HAP-1 (cell line): ENCODE measurements at regions not wholly inside any gene's neighbourhood (a gene's known extent, or its start where the extent isn't known, plus 50 kb on each side); places are given as distances from the start of the nearest gene placed in this dataset.

Source experiments
- DNase-seq, 2 experiments: peaks; one replicate each; pipeline ENCODE4 v3.0.0-alpha.2; 2016 to 2020; ENCODE audit warnings: low spot score in 2 of 2
- H3K27me3 ChIP-seq: fragments of 250-450 bp; sonication (Bioruptor Pico); 2 replicates; pipeline ENCODE4 v1.5.1; 2020; ENCODE audit warnings: low read depth, mild to moderate bottlenecking, moderate library complexity
- H3K36me3 ChIP-seq: fragments of 250-450 bp; sonication (Bioruptor Pico); replicated peaks from 2 replicates; pipeline ENCODE4 v1.5.1; 2020; ENCODE audit warnings: mild to moderate bottlenecking
- H3K4me1 ChIP-seq: fragments of 250-450 bp; sonication (Bioruptor Pico); 2 replicates; pipeline ENCODE4 v1.5.1; 2020; ENCODE audit warnings: mild to moderate bottlenecking
- H3K4me3 ChIP-seq: fragments of 250-450 bp; sonication (Bioruptor Pico); 2 replicates; pipeline ENCODE4 v1.5.1; 2020; ENCODE audit warnings: mild to moderate bottlenecking, moderate library complexity
- H3K9me3 ChIP-seq: fragments of 250-450 bp; sonication (Bioruptor Pico); 2 replicates; pipeline ENCODE4 v1.5.1; 2020; ENCODE audit warnings: mild to moderate bottlenecking, moderate library complexity
- in situ Hi-C: fragments of 300-500 bp; cut with MboI; formaldehyde crosslinking; loops from 3 replicates; pipeline ENCODE4 v1.14.3; 2020; ENCODE audit warnings: low sequenced_read_pairs, inconsistent platforms, mixed read lengths

DNA sequence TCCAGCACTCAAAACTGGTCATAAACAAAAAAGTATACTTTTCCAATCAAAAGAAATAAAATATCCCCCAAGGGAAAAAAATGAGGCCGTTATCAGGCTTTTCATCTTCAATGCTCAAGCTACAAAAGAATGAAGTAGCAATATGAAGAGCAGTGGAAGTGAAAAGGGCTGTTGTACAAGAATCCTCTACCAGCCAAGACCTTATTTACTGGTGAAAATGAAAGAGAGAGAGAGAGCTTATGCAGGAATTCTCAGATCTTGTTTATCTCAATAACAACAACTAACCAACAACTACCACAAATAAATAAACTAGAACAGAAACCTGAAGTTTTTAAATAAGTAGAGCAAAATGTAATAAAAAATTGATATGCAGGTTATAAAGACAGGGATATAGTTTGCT lies 400.6 kb downstream of the HDGFL1 start:
- Histone ChIP-seq H3K27me3 (no peaks in the 10 kb centered on the region), H3K4me1 (no peaks in the 10 kb centered on the region), H3K9me3 (no peaks in the 10 kb centered on the region), H3K4me3 (no peak overlapping the region), H3K36me3 (no peaks in the 10 kb centered on the region)
- in situ Hi-C loops = no loop called here
- DNase-seq = no peak

DNA sequence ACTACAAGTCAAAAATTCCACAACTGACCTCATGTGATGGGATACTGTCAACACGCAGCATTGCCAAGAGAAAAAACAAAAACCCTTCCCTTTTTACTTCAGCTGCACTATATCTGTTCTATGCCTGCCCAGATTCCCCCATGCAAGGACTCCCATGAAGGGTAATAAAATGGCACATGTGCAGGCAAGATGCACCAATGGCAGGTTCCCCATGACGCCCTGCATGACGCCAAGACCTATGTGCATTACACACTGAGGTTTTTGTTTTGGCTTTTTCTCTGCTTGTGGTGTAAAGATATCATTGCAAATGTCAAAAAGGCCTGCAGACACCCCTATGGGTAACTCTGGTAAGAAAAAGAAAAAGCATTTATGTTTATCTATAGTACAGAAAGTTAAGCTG lies 403.4 kb downstream of the HDGFL1 start:
- H3K9me3 ChIP-seq = no peaks in the 10 kb centered on the region
- no peaks in the 10 kb centered on the region for H3K4me1 ChIP-seq
- no peak for DNase-seq
- in situ Hi-C loops = no loop called here
- H3K4me3 ChIP-seq = no peak overlapping the region
- no peaks in the 10 kb centered on the region for H3K36me3 ChIP-seq
- no peaks in the 10 kb centered on the region for H3K27me3 ChIP-seq

DNA sequence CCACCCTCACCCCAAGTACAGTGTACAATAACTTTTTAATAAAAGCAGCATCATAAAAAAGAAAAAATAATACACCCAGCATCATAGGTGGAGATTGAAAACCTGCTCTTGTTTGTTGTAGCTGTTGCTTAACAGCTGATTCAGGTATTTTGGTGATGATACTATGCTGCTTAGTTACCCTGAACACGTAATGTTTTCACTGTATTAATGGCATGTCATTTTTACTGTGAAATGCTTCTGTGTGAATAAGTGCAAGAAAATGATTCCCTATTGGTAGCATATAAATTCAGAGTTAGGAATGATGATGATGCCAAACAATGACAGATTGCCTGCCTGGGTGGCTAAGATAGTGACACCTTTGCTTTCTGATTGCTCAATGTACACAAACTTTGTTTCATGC lies 405.7 kb downstream of the HDGFL1 start:
- Histone ChIP-seq H3K27me3 (no peaks in the 10 kb centered on the region), H3K4me1 (no peaks in the 10 kb centered on the region), H3K9me3 (no peaks in the 10 kb centered on the region), H3K36me3 (no peaks in the 10 kb centered on the region), H3K4me3 (no peak overlapping the region)
- in situ Hi-C loops = no loop called here
- DNase-seq = no peak

DNA sequence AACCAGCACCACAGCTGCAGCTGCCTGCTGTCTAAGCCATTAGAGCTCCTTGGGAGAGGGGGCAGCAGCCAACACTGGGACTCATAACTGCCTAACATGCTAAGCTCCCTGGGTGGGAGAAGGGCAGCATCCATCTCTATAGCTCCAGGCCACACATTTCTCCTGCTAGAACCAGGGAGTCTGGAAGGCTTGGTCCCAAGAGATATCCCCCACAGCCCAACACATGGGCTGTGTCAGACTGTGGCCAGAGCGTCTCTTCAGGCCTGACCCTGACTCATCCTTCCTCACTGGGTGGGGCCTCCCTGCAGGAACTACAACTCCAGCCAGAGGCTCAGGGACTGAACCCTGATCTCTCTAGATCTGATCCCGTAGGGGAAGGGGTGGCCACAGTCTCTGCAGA lies 411.1 kb downstream of the HDGFL1 start:
- H3K36me3 ChIP-seq = no peaks in the 10 kb centered on the region
- no peaks in the 10 kb centered on the region for H3K9me3 ChIP-seq
- DNase-seq = no peak
- in situ Hi-C loops = no loop called here
- H3K4me1 ChIP-seq = no peaks in the 10 kb centered on the region
- no peaks in the 10 kb centered on the region for H3K27me3 ChIP-seq
- no peak overlapping the region for H3K4me3 ChIP-seq

DNA sequence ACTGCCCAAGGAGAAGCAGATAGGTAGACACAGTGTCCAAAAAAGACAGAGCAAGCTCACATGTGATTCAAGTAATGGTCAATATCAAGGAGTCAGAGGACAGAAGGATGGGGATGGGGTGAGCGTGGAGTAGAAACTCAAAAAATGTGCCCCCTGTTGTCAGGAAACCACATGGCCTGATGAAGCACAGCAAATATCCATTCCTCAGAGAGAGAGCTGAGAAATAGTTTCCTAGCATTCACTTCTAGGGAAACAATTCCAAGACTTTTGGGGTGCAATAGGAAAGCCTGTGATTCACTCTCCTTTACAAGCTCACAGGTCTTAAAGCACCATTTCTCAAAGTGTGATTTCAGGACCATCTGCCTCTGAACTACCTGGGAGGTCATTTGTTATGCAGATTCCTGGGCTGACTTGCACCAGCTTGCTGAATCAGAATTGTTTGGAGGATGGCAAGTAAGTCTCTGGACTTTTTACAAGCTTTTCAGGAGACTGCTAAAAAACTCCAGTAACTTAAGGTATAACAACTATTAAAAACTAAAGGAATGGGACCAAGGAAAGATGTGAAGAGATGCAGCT lies 432.8 kb downstream of the HDGFL1 start:
- Histone ChIP-seq H3K36me3 (no peaks in the 10 kb centered on the region), H3K9me3 (no peaks in the 10 kb centered on the region), H3K27me3 (no peaks in the 10 kb centered on the region), H3K4me3 (no peak overlapping the region), H3K4me1 (no peaks in the 10 kb centered on the region)
- DNase-seq = no peak
- in situ Hi-C loops = no loop called here

DNA sequence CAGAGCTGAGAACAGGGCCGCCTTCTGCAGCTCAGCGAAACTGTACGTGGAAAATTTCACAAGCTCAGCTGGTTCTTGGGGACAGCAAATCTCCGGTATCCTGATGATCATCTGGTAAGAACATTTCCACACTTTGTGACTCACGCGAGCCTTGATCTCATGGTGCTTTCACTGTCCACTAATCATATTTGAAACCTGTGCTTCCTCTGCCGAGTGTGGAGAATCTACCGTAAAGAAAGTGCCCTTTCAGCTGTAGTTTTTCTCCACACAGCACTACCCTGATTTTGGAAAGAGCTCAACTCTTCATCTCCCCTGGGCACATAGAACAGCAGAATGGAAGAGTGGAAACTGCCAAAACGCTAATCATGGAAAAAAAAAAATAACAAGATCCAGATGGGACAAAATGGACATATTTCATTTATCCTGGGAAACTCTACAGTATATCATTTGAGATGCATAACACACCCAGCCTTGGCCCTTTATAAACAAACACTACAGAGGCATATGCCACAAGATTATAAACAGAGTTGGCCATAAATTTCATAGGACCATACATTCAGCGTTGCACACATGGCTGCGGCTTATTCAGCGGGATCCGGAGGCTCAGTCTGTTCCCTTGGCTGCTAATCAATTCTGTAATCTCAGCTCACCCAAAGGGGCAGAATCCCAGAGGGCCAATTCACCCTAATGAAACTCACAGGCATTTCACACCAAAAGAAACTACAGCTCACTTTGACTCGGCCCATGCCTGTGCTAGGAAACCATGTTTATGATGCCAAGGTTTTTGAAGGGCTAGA lies 434.5 kb downstream of the HDGFL1 start:
- Histone ChIP-seq H3K4me3 (no peak overlapping the region), H3K4me1 (no peaks in the 10 kb centered on the region), H3K27me3 (no peaks in the 10 kb centered on the region), H3K36me3 (no peaks in the 10 kb centered on the region), H3K9me3 (no peaks in the 10 kb centered on the region)
- no peak for DNase-seq
- in situ Hi-C loops = no loop called here

DNA sequence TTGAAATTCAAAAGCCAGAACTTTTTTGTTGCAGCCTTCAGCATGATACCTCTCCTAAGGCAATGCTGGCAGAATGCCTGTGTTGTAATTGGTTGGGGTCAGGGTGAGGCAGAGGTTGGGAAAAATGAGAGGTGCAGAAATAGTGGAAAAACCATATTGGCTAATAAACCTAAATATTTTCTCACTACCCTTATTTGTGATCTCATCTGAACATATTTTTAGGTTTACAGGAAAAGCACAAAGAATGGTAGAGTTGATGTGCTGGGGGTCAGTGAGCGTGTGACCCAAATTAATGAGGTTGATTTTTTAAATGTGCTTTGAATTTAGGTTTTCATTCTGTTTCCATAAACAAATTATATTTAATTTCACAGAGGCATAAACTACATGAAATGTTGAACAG lies 437.3 kb downstream of the HDGFL1 start:
- in situ Hi-C loops = no loop called here
- H3K4me3 ChIP-seq = no peak overlapping the region
- H3K4me1 ChIP-seq = no peaks in the 10 kb centered on the region; the same call in 1 of the 2 replicates
- no peaks in the 10 kb centered on the region for H3K9me3 ChIP-seq
- H3K36me3 ChIP-seq = no peaks in the 10 kb centered on the region
- DNase-seq = no peak
- H3K27me3 ChIP-seq = no peaks in the 10 kb centered on the region

DNA sequence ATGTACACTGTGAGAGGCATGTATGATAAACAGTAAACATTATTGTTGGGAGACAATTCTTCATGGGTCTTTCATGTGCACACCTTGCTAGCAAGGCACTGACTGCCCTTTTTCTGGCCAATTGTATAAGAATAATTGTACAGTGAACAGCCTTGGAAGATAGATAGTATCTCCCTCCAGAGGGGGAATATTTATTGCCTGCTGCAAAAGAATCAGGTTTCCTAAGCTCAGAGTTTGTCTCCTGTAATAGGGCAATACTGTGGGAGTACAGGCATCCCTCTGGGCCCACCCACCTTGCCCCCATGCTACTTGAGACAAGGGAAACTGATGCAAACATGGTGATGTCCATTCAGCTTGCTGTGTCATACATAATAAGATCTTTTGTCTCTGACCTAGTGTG lies 442.2 kb downstream of the HDGFL1 start:
- in situ Hi-C loops = no loop called here
- H3K4me1 ChIP-seq = peaks cover 4% of the 10 kb centered on the region; the same call in 1 of the 2 replicates
- H3K36me3 ChIP-seq = no peaks in the 10 kb centered on the region
- no peak for DNase-seq
- H3K9me3 ChIP-seq = no peaks in the 10 kb centered on the region
- no peak overlapping the region for H3K4me3 ChIP-seq
- H3K27me3 ChIP-seq = no peaks in the 10 kb centered on the region

DNA sequence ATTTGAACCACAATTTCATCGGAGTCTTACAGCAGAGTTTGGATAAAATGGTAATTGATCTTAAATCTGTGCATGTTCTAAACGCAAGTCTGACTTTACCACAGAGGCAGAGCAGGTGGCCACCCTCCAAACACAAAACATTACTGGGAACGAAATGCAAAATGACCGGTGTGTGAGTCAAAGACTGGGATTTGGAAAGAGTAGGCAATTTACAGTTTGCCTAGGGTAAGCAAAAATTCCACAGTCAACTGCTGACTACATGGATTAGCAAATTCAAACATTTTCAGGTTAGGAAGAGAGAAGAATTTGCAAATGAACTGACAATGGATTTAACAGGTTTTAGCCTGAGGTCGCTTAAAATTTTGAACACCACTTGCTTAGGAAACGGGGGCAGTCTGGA lies 444.4 kb downstream of the HDGFL1 start:
- Histone ChIP-seq H3K4me1 (peaks cover 4% of the 10 kb centered on the region; the same call in 1 of the 2 replicates), H3K36me3 (no peaks in the 10 kb centered on the region), H3K27me3 (no peaks in the 10 kb centered on the region), H3K4me3 (no peak overlapping the region), H3K9me3 (no peaks in the 10 kb centered on the region)
- peak in 1 of 2 experiments; percentile 23 for DNase-seq
- in situ Hi-C loops = no loop called here

DNA sequence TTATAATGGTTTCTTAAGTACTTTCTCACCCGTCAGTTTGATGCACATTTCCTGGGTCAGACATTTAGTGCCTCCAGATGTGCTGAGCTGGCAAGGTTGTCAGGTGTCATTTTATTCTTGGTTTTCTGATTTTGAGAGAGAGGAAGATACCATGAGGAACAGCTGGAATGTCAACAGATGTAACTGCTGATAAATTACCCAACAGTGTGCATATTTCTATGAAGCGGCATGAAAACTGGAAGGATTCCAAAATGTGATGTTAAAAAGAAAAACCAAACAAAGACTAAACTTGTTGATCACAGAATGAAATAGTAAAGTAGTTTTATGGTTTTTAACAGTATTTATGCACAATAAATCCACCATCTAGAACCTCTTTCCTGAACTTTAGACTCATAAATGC lies 447.3 kb downstream of the HDGFL1 start:
- no peak overlapping the region for H3K4me3 ChIP-seq
- no peak for DNase-seq
- peaks cover 4% of the 10 kb centered on the region; the same call in 1 of the 2 replicates for H3K4me1 ChIP-seq
- in situ Hi-C loops = no loop called here
- no peaks in the 10 kb centered on the region for H3K27me3 ChIP-seq
- H3K9me3 ChIP-seq = no peaks in the 10 kb centered on the region
- no peaks in the 10 kb centered on the region for H3K36me3 ChIP-seq

DNA sequence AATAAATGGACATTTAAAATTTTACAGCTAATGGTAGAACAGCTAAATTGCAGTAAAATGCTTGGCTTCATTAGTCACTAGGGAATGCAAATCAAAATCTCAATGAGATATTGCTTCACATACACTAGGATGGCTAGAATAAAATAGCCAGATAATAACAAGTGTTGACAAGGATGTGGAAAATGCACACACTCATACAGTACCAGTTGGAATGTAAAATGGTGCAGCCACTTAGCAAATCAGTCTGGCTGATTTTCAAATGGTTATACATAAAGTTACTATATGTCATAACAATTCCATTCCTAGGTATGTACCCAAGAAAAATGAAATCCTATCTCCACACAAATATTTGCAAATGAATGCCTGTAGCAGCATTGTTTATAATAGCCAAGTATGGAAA lies 452.1 kb downstream of the HDGFL1 start:
- Histone ChIP-seq H3K4me1 (no peaks in the 10 kb centered on the region), H3K4me3 (no peak overlapping the region), H3K27me3 (no peaks in the 10 kb centered on the region), H3K9me3 (no peaks in the 10 kb centered on the region), H3K36me3 (no peaks in the 10 kb centered on the region)
- in situ Hi-C loops = no loop called here
- DNase-seq = no peak

DNA sequence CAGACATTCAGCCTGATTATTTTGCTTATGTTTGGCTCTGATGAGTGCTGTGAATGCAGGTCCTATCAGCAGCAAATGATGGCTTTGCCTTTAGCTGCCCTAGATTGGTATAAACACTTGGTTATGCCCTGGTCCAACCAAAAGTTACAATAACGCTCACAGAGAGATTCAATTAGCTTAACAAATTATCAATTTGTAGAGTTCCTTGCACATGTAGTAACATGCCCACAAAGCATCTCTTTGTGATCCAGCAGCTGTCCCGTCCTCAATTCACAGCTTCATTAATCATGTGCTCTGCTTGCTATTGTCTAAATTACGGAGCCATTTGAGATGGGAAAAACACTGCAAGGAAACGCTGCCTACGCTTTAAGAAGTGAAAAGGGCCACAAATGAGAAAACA lies 457.9 kb downstream of the HDGFL1 start:
- Histone ChIP-seq H3K9me3 (no peaks in the 10 kb centered on the region), H3K4me3 (no peak overlapping the region), H3K27me3 (no peaks in the 10 kb centered on the region), H3K4me1 (no peaks in the 10 kb centered on the region), H3K36me3 (no peaks in the 10 kb centered on the region)
- in situ Hi-C loops = no loop called here
- DNase-seq = no peak

DNA sequence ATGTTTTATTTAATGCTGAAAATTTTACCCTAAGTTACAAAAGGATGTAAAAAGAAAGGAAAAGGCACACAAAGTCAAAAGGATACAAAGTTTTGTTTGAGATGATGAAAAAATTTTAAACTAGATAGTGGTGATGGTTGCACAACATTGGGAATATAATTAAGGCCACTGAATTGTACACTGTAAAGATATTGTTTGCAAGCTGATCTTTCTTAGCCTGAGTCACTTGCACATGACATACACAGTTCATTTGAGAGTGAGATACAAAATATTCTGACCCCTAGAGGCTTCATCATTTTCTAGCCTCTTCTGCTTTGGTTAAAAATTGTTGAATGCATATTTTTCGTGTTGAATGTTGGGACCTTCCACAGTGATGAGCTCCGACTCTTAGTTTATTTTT lies 462.6 kb downstream of the HDGFL1 start:
- H3K9me3 ChIP-seq = no peaks in the 10 kb centered on the region
- no peak overlapping the region for H3K4me3 ChIP-seq
- H3K27me3 ChIP-seq = no peaks in the 10 kb centered on the region
- DNase-seq = no peak
- H3K4me1 ChIP-seq = no peaks in the 10 kb centered on the region
- in situ Hi-C loops = no loop called here
- H3K36me3 ChIP-seq = no peaks in the 10 kb centered on the region

DNA sequence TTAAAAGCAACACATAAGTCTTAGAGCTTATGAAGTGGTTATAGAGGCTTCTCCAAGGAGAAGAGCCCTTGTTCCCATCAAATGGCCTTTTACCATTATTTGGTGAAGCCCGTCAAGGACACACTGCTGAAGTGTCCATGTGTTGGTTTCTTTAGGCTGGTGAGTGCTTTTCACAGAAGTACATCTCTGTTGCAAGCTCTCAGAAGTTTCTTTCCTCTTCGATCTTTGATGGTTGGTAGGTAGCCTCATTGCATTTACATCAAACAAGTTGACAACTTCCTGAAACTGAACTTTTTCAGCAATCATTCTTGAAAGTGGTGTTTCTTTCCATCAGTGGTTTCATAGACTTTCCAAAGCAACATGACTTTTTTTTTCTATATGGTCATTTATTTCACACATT lies 465.6 kb downstream of the HDGFL1 start:
- H3K27me3 ChIP-seq = no peaks in the 10 kb centered on the region
- no peaks in the 10 kb centered on the region for H3K4me1 ChIP-seq
- no peaks in the 10 kb centered on the region for H3K36me3 ChIP-seq
- in situ Hi-C loops = no loop called here
- H3K4me3 ChIP-seq = no peak overlapping the region
- DNase-seq = no peak
- H3K9me3 ChIP-seq = no peaks in the 10 kb centered on the region
